AG09319 (cell line): ENCODE measurements at regions not wholly inside any gene's neighbourhood (a gene's known extent, or its start where the extent isn't known, plus 50 kb on each side); places are given as distances from the start of the nearest gene placed in this dataset.

Experiments
- DNase-seq: peaks from one replicate; pipeline ENCODE4 v3.0.0-alpha.2; 2010; ENCODE audit warnings: low read depth; ENCODE audit errors: extremely low read depth
- CTCF ChIP-seq: IDR thresholded peaks from 2 replicates; pipeline ENCODE4 v1.5.1; 2011; ENCODE audit warnings: low read depth, mild to moderate bottlenecking, inconsistent platforms, low read length, moderate library complexity

- TF ChIP-seq CTCF, result no peak
- no peak for DNase-seq
These were observed 181.5 kb downstream of the MATN1 start for GRCh38 chr1:30541721-30542485.

GRCh38 chr1:30540611-30541192 is 182.7 kb downstream of the MATN1 start:
- no peak for DNase-seq
- TF ChIP-seq CTCF, result no peak

GRCh38 chr1:30539884-30540283 is 183.5 kb downstream of the MATN1 start:
- TF ChIP-seq CTCF, result no peak
- DNase-seq, result no peak

GRCh38 chr1:30538993-30539867 is 184.2 kb downstream of the MATN1 start:
- no peak for TF ChIP-seq CTCF
- DNase-seq, result no peak

- no peak for TF ChIP-seq CTCF
- DNase-seq, result no peak
These were observed 185.0 kb downstream of the MATN1 start for GRCh38 chr1:30538226-30538992.

GRCh38 chr1:30537279-30537678 is 186.1 kb downstream of the MATN1 start:
- TF ChIP-seq CTCF, result no peak
- DNase-seq, result no peak
